Superior temporal gyrus (tissue), 1 donor: ENCODE measurements at regions not wholly inside any gene's neighbourhood (a gene's known extent, or its start where the extent isn't known, plus 50 kb on each side); places are given as distances from the start of the nearest gene placed in this dataset.
"Not testable (repeated sequence)": the region's sequence is repeated elsewhere in the genome, so short reads cannot be mapped to it uniquely, and the experiment has no call there.

Experiments
- DNase-seq: peaks from one replicate; pipeline ENCODE4 v3.0.0-alpha.2; 2016; ENCODE audit errors: extremely low spot score

DNA sequence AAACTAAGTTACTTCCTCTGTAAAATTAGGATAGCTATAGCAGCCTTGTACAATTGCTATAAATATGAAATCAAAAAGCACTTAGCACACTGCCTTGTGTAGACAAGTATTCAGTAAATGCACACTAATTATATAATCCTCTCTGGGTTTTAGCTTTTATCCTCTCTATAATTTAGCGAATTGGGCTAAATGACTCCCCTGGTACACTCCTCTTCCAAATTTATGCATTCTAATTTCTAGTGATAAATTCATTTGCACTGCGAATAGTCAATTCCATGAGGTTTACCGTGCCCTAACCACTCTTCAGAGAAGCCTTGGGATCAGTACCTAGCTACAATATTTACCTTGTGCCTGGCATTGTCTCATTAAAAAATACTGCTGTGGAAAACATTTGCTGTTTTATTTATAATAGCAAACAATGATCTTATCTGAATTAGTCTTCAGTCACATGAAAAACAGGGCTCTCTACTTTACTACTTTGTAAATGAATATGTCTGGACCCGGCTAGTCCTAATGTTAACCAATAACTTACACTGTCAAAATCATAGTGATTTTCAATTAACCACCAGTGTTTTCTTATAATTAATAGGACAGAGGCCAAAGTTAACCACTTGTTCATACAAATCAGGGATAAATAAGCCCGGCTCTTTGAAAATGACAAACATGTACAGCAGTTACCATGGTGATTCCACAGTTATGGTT is 577.9 kb downstream of the IPMK start:
- DNase-seq, result no peak

- DNase-seq, result no peak
Measured at GRCh38 chr10:57679916-57680315, 587.8 kb downstream of the IPMK start.

GRCh38 chr10:57675125-57675524 is 592.6 kb downstream of the IPMK start:
- no peak for DNase-seq

DNA sequence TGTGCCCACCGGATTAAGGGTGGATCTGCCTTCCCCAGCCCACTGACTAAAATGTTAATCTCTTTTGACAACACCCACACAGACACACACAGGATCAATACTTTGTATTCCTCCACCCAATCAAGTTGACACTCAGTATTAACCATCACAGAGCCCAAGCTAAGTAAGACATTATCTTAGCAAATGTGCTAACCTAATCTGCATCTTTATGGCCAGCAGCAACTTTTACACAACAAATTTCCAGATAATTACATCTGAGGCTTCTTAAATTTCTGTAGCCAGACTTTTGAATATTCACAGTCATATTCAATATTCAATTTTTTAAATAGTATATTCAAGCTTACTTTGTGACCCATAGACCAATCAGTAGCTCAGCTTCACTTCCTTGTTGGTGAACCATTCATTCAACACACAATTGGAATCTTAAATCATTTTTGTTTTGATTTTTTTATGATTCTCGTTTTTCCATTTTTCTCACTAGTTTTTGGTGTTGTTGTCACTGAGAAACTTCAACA is 594.2 kb downstream of the IPMK start:
- DNase-seq, result no peak

GRCh38 chr10:57664815-57665214 is 602.9 kb downstream of the IPMK start:
- no peak for DNase-seq

DNA sequence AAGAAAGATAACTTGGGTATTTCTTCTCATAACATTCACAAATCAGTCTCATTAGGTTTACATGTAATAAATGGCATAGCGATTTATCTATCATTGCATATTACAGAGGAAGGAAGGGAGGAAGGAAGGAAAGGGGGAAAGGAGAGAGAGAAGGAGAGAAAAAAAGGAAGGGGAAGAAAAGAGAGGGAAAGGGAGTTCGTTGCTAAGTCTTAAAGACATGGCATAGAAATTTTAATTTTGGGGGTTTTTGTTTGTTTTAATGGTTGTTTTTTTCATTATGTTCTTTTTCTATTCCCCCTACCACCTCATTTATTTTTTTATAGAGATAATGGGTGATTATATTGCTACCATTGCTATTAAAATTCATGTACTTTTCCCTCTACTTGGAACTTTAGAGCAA is 604.3 kb downstream of the IPMK start:
- DNase-seq, result no peak

- no peak for DNase-seq
Measured at GRCh38 chr10:57661206-57661605, 606.5 kb downstream of the IPMK start.

DNA sequence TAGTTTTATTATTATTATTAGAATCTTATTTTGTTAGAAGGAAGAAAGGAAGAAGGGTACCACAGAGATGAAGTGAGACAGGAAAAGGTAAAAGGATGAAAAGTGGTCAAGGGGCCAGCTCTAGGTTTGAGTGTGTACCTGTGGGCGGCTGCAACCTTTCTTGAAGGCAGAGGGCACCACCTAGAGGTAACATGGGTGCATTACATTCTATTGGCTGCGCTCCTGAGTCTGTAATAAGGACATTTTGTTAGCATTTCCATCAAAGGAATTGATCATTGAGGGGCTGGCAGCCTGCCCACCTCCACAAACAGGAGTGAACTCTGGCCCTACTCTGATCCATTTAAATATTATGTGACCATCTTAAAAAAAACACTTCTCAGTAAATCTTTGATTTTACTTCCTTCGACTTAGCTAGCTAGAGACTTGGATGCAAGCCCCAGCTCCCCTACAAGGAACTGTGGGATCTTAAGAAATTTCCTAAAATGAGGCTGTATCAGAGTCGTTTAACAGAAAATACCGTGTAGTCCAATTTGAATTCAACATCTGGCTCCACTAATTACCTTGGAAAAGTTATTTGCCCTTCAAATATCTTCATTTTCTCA is 610.4 kb downstream of the IPMK start:
- DNase-seq, result peak; percentile 80

- DNase-seq, result no peak
Measured at GRCh38 chr10:57654856-57655255, 612.8 kb downstream of the IPMK start.

GRCh38 chr10:57645108-57645507 is 622.6 kb downstream of the IPMK start:
- not testable (repeated sequence) for DNase-seq

GRCh38 chr10:57638411-57638810 is 629.3 kb downstream of the IPMK start:
- DNase-seq, result no peak

DNA sequence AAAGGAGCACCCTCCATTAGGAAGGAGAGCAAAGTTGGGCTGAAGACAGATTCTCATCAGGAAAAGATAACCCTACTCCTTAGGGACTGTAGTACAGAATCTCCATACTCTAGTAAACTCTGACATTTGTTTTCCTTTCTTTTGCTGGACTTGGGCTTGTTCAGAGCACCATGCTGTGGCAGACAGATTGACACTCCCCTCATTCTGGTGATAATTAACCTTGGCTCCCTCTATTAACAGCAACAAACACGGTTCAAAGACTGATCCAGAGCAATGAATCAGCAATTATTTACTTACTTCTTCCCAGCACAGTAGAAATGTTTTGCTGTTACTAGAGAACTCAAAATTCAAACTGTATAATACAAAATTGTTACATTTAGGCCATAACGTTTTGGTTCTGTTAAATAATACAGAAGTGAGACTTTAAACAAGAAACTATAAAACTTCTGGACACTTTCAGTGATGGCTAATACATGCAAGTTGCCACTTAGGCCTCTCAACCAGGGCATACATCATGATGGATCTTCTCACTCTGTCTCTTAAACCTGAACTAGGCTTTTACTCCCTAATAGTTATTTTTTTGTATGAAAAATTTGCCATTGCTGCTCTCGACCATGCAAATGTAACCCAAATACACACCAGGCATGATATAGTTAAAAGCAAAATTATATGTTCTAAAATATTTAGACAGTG is 639.0 kb downstream of the IPMK start:
- DNase-seq, result no peak

- no peak for DNase-seq
Measured at GRCh38 chr10:57627642-57628178, 640.0 kb downstream of the IPMK start.

DNA sequence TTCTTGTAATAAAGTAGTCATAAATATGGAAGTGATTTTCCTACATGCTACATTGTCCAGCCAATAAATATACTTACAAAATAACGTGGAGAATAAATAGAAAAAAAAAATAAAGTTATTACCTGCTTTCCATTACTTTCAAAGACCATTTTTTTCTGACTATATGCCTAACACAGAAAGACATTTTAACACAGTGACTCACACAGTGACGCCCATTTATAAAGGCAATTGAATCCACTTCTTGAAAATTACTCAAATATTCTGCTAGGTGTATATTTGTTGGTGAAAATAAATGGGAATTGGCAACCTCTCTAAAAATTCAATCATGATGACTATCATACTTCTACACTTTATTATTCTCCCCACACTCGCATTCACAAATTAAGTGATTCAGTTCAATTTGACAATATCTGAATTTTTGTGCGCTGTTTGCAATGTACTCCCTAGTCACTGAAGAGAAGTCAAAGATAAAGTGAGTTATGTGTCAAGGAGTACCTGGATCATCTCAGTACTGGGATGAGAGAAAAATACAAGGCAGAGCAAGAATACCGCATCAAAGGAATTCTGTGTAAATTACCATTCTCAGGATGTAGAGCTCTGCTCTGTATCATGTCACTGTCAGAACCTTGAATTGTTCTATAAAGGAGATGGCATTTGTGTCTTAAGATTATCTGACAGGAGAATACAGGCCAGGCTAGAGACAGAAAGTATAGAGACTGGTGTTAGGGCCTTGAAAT is 642.7 kb downstream of the IPMK start:
- no peak for DNase-seq

- no peak for DNase-seq
Measured at GRCh38 chr10:57624066-57624465, 643.6 kb downstream of the IPMK start.

- no peak for DNase-seq
Measured at GRCh38 chr10:57621466-57621865, 646.2 kb downstream of the IPMK start.

GRCh38 chr10:57605948-57606485 is 661.7 kb downstream of the IPMK start:
- DNase-seq, result no peak

GRCh38 chr10:57599440-57599839 is 668.3 kb downstream of the IPMK start:
- DNase-seq, result no peak

GRCh38 chr10:57593983-57594573 is 673.6 kb downstream of the IPMK start:
- DNase-seq, result no peak

DNA sequence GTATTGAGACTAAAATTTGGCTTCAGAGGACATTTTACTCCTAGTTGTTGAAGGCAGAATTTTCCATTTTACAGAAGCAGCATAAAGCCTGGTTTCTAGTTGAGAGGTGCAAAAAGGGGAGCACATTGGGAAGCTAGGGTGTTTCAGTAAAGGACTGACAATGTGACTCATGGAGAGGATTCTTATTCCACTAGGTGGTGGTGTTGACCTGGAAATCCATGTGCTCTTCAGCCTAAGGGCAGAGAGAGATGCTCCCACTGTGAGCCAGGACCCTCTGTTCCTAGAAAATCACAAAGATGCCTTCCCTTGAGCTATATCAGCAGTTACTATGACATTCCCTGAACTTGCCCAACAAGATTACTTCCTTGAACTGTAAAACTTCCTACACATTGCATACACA is 687.8 kb downstream of the IPMK start:
- peak; percentile 56 for DNase-seq

- DNase-seq, result no peak
Measured at GRCh38 chr10:57562211-57562610, 705.5 kb downstream of the IPMK start.
